Keratinocyte (primary cell): ENCODE measurements at regions not wholly inside any gene's neighbourhood (a gene's known extent, or its start where the extent isn't known, plus 50 kb on each side); places are given as distances from the start of the nearest gene placed in this dataset.

ENCODE experiments used
- DNase-seq: peaks from one replicate; pipeline ENCODE4 v3.0.0-alpha.2; 2011; ENCODE audit warnings: low read depth, missing footprints, low spot score
- FAIRE-seq: peaks from 2 replicates; lab custom pipeline; 2011; peaks lifted over from hg19 to GRCh38; lab: Jason Lieb, UNC
- H2AFZ ChIP-seq: 2 replicates; pipeline ENCODE4 v1.6.0; 2012; ENCODE audit warnings: low read length, control low read depth, inconsistent platforms; ENCODE audit not compliant: control insufficient read depth
- H3K27ac ChIP-seq: 2 replicates; pipeline ENCODE4 v1.5.1; 2011; ENCODE audit warnings: low read length; ENCODE audit not compliant: control insufficient read depth, insufficient read depth
- H3K27me3 ChIP-seq: 3 replicates; pipeline ENCODE4 v1.6.0; 2011; ENCODE audit warnings: low read length; ENCODE audit not compliant: control insufficient read depth, insufficient read depth; ENCODE audit errors: extremely low read depth
- H3K36me3 ChIP-seq, 2 experiments: 2 replicates in 1 of 2; 3 replicates in 1 of 2; pipeline ENCODE4 v1.5.1; 2011; ENCODE audit warnings: low read length in 2 of 2, mild to moderate bottlenecking in 1 of 2; ENCODE audit not compliant: control insufficient read depth in 2 of 2, insufficient read depth in 2 of 2; ENCODE audit errors: extremely low read depth in 1 of 2
- H3K4me1 ChIP-seq: 3 replicates; pipeline ENCODE4 v1.5.1; 2011; ENCODE audit warnings: low read length; ENCODE audit not compliant: control insufficient read depth, insufficient read depth; ENCODE audit errors: extremely low read depth
- H3K4me2 ChIP-seq: 3 replicates; pipeline ENCODE4 v1.6.0; 2011; ENCODE audit warnings: low read depth, low read length; ENCODE audit not compliant: control insufficient read depth, insufficient read depth; ENCODE audit errors: extremely low read depth
- H3K4me3 ChIP-seq, 3 experiments: fragments of 200-600 bp in 1 of 3; sonication (generic) in 1 of 3; 2 replicates in 2 of 3; 3 replicates in 1 of 3; pipeline ENCODE4 v1.5.1; 2011 to 2016; ENCODE audit warnings: low read length in 3 of 3, mild to moderate bottlenecking in 3 of 3, control low read depth in 2 of 3, inconsistent platforms in 1 of 3, low read depth in 1 of 3, mixed read lengths in 1 of 3, mixed run types in 1 of 3, moderate library complexity in 1 of 3; ENCODE audit not compliant: control insufficient read depth in 2 of 3, insufficient read depth in 2 of 3; ENCODE audit errors: extremely low read depth in 1 of 3
- H3K79me2 ChIP-seq: 2 replicates; pipeline ENCODE4 v1.6.0; 2012; ENCODE audit warnings: low read length; ENCODE audit not compliant: control insufficient read depth, insufficient read depth
- H3K9ac ChIP-seq: 3 replicates; pipeline ENCODE4 v1.6.0; 2011; ENCODE audit warnings: low read length; ENCODE audit not compliant: control insufficient read depth, insufficient read depth; ENCODE audit errors: extremely low read depth
- H3K9me1 ChIP-seq: 3 replicates; pipeline ENCODE4 v1.6.0; 2011; ENCODE audit warnings: low read length; ENCODE audit not compliant: control insufficient read depth, insufficient read depth; ENCODE audit errors: extremely low read depth
- H3K9me3 ChIP-seq: 2 replicates; pipeline ENCODE4 v1.5.1; 2012; ENCODE audit warnings: low read depth, low read length; ENCODE audit not compliant: control insufficient read depth
- H4K20me1 ChIP-seq: 3 replicates; pipeline ENCODE4 v1.6.0; 2011; ENCODE audit warnings: low read length; ENCODE audit not compliant: control insufficient read depth, insufficient read depth; ENCODE audit errors: extremely low read depth
- EZH2 ChIP-seq: IDR thresholded peaks from one replicate; pipeline ENCODE4 v1.6.1; 2012; ENCODE audit warnings: inconsistent platforms, mild to moderate bottlenecking, low read length, moderate library complexity
- dilution Hi-C: fragments of 300-500 bp; cut with MboI; formaldehyde crosslinking; loops from one replicate; pipeline ENCODE4 v1.7.0; 2020; ENCODE audit warnings: low sequenced_read_pairs; ENCODE audit not compliant: extremely low pct_ligation_motif_present
- TF ChIP-seq, protein P1 (sequence below), 3 experiments: IDR thresholded peaks in 1 of 3; conservative IDR thresholded peaks in 1 of 3; optimal IDR thresholded peaks in 1 of 3; 2 replicates in 2 of 3; 3 replicates in 1 of 3; pipeline versions ENCODE3 to v1.5.1; 2011; ENCODE audit warnings: low read length in 3 of 3, mild to moderate bottlenecking in 3 of 3, moderate library complexity in 2 of 3, control low read depth in 1 of 3, inconsistent platforms in 1 of 3; ENCODE audit not compliant: insufficient read depth in 2 of 3; ENCODE audit errors: extremely low read depth in 1 of 3

DNA sequence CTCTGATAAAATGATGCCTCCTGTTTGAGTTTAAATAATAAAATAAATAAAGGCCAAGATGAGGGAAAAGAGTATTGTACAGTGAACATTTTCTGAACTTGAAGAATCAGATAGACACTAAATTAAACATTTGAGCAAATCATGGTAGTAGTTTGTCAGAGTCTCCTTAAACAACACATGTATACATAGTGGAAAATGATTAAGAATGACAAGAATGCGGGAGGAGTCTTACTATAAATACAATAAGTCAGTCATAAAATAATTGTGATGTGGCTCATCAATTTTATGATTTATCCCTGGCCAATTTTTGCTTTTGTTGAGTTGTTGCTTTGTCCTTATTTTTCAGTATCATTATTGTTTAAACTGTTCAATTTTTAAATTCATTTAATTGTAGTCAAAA is 158.0 kb upstream of the TMC3 start:
- peaks cover 3% of the 10 kb centered on the region for H3K4me1 ChIP-seq
- no peaks in the 10 kb centered on the region for H3K9me1 ChIP-seq
- TF ChIP-seq, protein P1, sequence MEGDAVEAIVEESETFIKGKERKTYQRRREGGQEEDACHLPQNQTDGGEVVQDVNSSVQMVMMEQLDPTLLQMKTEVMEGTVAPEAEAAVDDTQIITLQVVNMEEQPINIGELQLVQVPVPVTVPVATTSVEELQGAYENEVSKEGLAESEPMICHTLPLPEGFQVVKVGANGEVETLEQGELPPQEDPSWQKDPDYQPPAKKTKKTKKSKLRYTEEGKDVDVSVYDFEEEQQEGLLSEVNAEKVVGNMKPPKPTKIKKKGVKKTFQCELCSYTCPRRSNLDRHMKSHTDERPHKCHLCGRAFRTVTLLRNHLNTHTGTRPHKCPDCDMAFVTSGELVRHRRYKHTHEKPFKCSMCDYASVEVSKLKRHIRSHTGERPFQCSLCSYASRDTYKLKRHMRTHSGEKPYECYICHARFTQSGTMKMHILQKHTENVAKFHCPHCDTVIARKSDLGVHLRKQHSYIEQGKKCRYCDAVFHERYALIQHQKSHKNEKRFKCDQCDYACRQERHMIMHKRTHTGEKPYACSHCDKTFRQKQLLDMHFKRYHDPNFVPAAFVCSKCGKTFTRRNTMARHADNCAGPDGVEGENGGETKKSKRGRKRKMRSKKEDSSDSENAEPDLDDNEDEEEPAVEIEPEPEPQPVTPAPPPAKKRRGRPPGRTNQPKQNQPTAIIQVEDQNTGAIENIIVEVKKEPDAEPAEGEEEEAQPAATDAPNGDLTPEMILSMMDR (optimal IDR thresholded peaks at IDR 0.05 in 1 of 3, IDR thresholded peaks at IDR 0.05 in 1 of 3, conservative IDR thresholded peaks at IDR 0.05 in 1 of 3; ENCODE audit: extremely low read depth in 1 of 3, insufficient read depth in 2 of 3, low read length in 3 of 3), result no peak
- no peak for TF ChIP-seq EZH2
- FAIRE-seq (no peak), DNase-seq (no peak)
- no peaks in the 10 kb centered on the region for H3K36me3 ChIP-seq
- H4K20me1 ChIP-seq, result no peaks in the 10 kb centered on the region
- H3K4me2 ChIP-seq, result peak overlapping the region; percentile 13
- H3K4me3 ChIP-seq, result no peak overlapping the region
- H2AFZ ChIP-seq, result no peak overlapping the region
- H3K9ac ChIP-seq, result no peak overlapping the region
- dilution Hi-C loops, result no loop called here
- no peaks in the 10 kb centered on the region for H3K27me3 ChIP-seq
- H3K27ac ChIP-seq, result no peak overlapping the region
- H3K9me3 ChIP-seq, result no peaks in the 10 kb centered on the region
- no peaks in the 10 kb centered on the region for H3K79me2 ChIP-seq

- Histone ChIP-seq H3K4me1 (peaks cover 3% of the 10 kb centered on the region), H3K27me3 (no peaks in the 10 kb centered on the region), H3K9me1 (no peaks in the 10 kb centered on the region), H4K20me1 (no peaks in the 10 kb centered on the region), H3K9ac (no peak overlapping the region), H3K4me2 (no peak overlapping the region), H3K4me3 (no peak overlapping the region), H3K9me3 (no peaks in the 10 kb centered on the region), H3K79me2 (no peaks in the 10 kb centered on the region), H3K27ac (no peak overlapping the region), H3K36me3 (no peaks in the 10 kb centered on the region), H2AFZ (peak overlapping the region; percentile 37)
- TF ChIP-seq, protein P1 (optimal IDR thresholded peaks at IDR 0.05 in 1 of 3, IDR thresholded peaks at IDR 0.05 in 1 of 3, conservative IDR thresholded peaks at IDR 0.05 in 1 of 3; ENCODE audit: extremely low read depth in 1 of 3, insufficient read depth in 2 of 3, low read length in 3 of 3), result no peak
- TF ChIP-seq EZH2, result no peak
- DNase-seq (no peak), FAIRE-seq (no peak)
- dilution Hi-C loops, result no loop called here
Measured at GRCh38 chr15:81531109-81531592, 157.1 kb upstream of the TMC3 start.
